Caco-2 (cell line): ENCODE measurements at regions not wholly inside any gene's neighbourhood (a gene's known extent, or its start where the extent isn't known, plus 50 kb on each side); places are given as distances from the start of the nearest gene placed in this dataset.
"Not testable (repeated sequence)": the region's sequence is repeated elsewhere in the genome, so short reads cannot be mapped to it uniquely, and the experiment has no call there.

ENCODE experiments used
- BruUV-seq: library from RNA; stranded (reverse); fragments of 400-500 nt; replicated peaks from 2 replicates; lab custom pipeline; 2021; lab: Mats Ljungman, UMichigan
- CTCF ChIA-PET: fragments of 300-600 bp; sonication (Branson Sonifier 250); formaldehyde crosslinking; loops from one replicate; lab custom pipeline; 2022; ENCODE audit warnings: antibody characterized with exemption; lab: Charles Lee
- POLR2A ChIA-PET: fragments of 300-600 bp; sonication (Branson Sonifier 250); formaldehyde crosslinking; loops from one replicate; lab custom pipeline; 2022; ENCODE audit warnings: antibody characterized with exemption; lab: Charles Lee
- DNase-seq, 2 experiments: peaks; one replicate each; pipeline versions ENCODE4 v3.0.0 to v3.0.0-alpha.2; 2020 to 2022
- H3K27me3 ChIP-seq: replicated peaks from 2 replicates; pipeline ENCODE4 v1.6.0; 2011; ENCODE audit warnings: low read length; ENCODE audit not compliant: control insufficient read depth, insufficient read depth
- H3K36me3 ChIP-seq: 2 replicates; pipeline ENCODE4 v1.5.1; 2011; ENCODE audit warnings: low read length; ENCODE audit not compliant: control insufficient read depth, insufficient read depth
- H3K4me1 ChIP-seq: fragments of 250-450 bp; sonication (Bioruptor Pico); 2 replicates; pipeline ENCODE4 v1.5.1; 2020; ENCODE audit warnings: mild to moderate bottlenecking
- H3K4me3 ChIP-seq: 2 replicates; pipeline ENCODE4 v1.5.1; 2011; ENCODE audit warnings: low read depth, mild to moderate bottlenecking, control low read depth, low read length
- H3K9me3 ChIP-seq: fragments of 250-450 bp; sonication (Bioruptor Pico); 2 replicates; pipeline ENCODE4 v1.5.1; 2020; ENCODE audit warnings: mild to moderate bottlenecking, moderate library complexity
- H3K27ac Mint-ChIP-seq: one replicate; pipeline ENCODE4 v1.8.0; 2022; ENCODE audit warnings: mixed read lengths; ENCODE audit not compliant: unreplicated experiment
- H3K27me3 Mint-ChIP-seq: one replicate; pipeline ENCODE4 v1.8.0; 2022; ENCODE audit warnings: mixed read lengths; ENCODE audit not compliant: insufficient read depth, unreplicated experiment
- H3K36me3 Mint-ChIP-seq: one replicate; pipeline ENCODE4 v1.8.0; 2022; ENCODE audit warnings: mild to moderate bottlenecking, mixed read lengths; ENCODE audit not compliant: insufficient read depth, unreplicated experiment
- H3K4me1 Mint-ChIP-seq: one replicate; pipeline ENCODE4 v1.8.0; 2022; ENCODE audit warnings: low read depth, mixed read lengths; ENCODE audit not compliant: unreplicated experiment
- H3K4me3 Mint-ChIP-seq: one replicate; pipeline ENCODE4 v1.8.0; 2022; ENCODE audit warnings: mild to moderate bottlenecking, moderate library complexity, mixed read lengths; ENCODE audit not compliant: unreplicated experiment
- H3K9me3 Mint-ChIP-seq: one replicate; pipeline ENCODE4 v1.8.0; 2022; ENCODE audit warnings: mixed read lengths; ENCODE audit not compliant: unreplicated experiment
- intact Hi-C: fragments of 100-400 bp; cut with micrococcal nuclease; formaldehyde crosslinking; loops from one replicate; pipeline ENCODE4 v1.10.0; 2022; ENCODE audit not compliant: unreplicated experiment

DNA sequence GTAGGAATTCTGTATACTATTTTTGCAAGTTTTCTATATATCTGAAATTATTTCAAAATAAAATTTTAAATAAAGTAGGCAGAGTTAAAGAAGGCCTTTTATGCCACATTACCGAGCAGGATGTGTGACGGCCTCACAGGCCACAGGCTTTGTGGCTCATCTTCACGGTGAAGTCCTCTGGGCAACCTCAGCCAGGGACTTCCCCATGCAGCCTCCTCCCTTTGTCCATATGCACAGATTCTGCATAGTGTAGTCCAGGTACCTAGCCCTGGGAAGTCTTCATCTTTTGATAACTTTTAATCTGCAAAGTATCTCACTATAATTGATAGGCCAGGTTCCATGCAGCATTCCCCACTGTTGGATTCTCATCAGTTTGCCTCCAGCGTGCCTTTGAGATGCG lies 62.8 kb downstream of the ARHGAP11B start:
- POLR2A ChIA-PET, BruUV-seq, H3K9me3 Mint-ChIP-seq, H3K4me1 ChIP-seq, H3K4me3 ChIP-seq, DNase-seq, H3K9me3 ChIP-seq, H3K27ac Mint-ChIP-seq, H3K4me3 Mint-ChIP-seq, H3K4me1 Mint-ChIP-seq, H3K36me3 ChIP-seq, CTCF ChIA-PET, intact Hi-C loops, H3K27me3 ChIP-seq, H3K27me3 Mint-ChIP-seq: not testable (repeated sequence)
- peaks cover 12% of the 10 kb centered on the region for H3K36me3 Mint-ChIP-seq

DNA sequence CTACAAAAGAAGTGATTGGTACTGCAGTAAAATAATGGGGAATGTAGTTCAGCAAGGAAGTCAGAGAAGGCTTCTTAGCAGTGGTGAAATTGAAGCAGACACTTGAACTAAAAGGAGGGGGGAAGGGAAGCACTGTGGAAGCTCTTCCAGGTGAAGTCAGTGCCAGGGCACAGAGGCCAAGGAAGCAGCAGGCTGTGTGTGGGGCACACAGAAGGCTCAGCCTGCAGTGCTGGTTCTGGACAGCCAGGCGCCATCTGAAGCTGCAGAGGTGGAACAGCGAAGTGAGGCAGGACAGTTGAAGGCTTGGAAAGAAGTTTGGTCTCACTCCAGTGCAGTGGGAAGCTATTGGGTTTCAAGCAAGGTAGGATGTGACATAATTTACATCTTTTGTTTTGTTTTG lies 64.2 kb downstream of the ARHGAP11B start:
- H3K27ac Mint-ChIP-seq, H3K4me1 Mint-ChIP-seq, H3K4me3 Mint-ChIP-seq, H3K9me3 Mint-ChIP-seq, H3K36me3 ChIP-seq, H3K9me3 ChIP-seq, H3K4me1 ChIP-seq, POLR2A ChIA-PET, BruUV-seq, intact Hi-C loops, H3K4me3 ChIP-seq, CTCF ChIA-PET, DNase-seq, H3K27me3 ChIP-seq, H3K27me3 Mint-ChIP-seq: not testable (repeated sequence)
- H3K36me3 Mint-ChIP-seq = peaks cover 12% of the 10 kb centered on the region

DNA sequence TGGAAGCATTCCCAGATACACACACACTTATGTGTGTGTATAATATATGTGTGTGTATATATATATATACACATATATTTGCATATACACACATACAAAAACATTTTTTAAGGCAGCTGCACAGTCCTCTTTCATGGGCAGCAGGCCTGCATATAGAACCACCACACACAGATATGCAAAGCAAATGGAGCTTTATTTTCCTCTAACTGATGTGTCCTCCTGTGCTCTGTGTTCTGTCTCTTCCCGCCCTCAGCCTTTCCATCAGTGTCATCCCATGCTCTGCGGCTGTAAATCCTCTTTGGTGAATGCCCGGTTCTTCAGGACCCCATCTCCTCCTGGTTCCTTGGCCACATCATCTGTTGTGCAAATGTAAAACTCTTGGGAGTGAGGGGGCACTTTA lies 69.9 kb downstream of the ARHGAP11B start:
- intact Hi-C loops, H3K9me3 ChIP-seq, CTCF ChIA-PET, H3K27me3 Mint-ChIP-seq, H3K36me3 Mint-ChIP-seq, BruUV-seq, POLR2A ChIA-PET, H3K9me3 Mint-ChIP-seq, H3K4me1 Mint-ChIP-seq, H3K4me1 ChIP-seq, H3K4me3 Mint-ChIP-seq, DNase-seq, H3K4me3 ChIP-seq, H3K27ac Mint-ChIP-seq, H3K36me3 ChIP-seq, H3K27me3 ChIP-seq: not testable (repeated sequence)

DNA sequence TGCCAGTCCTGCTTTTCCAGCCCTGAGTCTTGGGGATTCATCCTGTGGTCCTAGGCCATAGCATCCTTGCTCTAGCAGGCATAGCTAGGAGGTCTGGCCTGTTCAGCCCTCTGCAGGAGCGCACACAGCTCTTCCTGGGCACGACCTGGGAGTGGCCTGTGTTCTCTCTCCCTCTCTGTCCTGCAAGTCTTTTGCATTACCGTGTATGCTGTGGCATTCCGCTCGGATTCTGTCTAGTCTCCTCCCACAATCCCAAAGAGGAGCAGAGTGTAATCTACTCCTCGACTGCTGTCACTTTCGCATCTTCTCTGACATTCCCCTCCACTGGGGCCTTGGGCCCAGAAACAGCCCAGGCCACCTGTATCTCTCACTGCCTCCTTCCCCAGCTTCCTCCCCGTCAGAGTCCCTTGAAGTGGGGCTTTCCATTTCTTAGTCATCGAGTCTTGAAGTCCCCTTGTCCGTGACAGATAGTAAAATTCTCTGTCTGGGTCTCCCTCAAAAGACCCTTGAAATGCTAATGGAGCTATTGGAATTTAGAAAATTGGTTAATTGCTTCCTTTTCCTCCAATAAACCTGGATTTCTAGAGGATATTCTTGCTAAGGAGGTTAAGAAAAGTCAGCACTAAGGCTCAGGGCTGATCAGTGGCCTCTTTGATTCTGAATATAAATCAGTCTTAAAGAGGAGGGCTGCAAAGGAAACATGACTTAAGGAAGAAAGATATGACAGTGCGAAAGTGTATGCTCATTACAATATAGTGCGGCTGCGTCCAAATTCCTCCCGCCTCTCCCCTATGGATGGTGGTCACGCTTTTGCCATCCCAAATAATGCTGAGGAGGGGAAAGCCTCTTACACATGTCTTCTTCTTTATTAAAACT lies 70.7 kb downstream of the ARHGAP11B start:
- H3K27ac Mint-ChIP-seq, H3K27me3 Mint-ChIP-seq, H3K27me3 ChIP-seq, H3K4me3 ChIP-seq, H3K36me3 Mint-ChIP-seq, POLR2A ChIA-PET, H3K9me3 ChIP-seq, H3K36me3 ChIP-seq, H3K9me3 Mint-ChIP-seq, CTCF ChIA-PET, DNase-seq, BruUV-seq, H3K4me1 Mint-ChIP-seq, H3K4me3 Mint-ChIP-seq, H3K4me1 ChIP-seq, intact Hi-C loops: not testable (repeated sequence)

DNA sequence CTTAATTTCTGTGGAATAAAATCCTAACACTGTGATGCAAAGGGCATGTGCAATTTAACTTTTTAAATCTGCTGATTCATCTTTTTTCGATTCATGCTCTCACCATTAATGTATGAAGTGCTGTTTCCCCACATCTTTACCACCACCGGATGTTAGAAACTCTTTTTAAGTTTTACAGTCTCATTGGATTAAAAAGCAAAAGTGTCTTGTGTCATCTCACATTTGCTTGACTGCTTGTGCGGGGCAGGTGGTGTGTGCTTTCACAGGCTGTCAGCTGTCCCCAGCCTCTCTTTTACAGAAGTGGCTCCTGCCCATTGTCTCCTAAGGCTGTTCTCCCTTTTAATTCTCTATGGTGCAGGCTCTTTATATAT lies 71.4 kb downstream of the ARHGAP11B start:
- H3K27ac Mint-ChIP-seq, CTCF ChIA-PET, H3K36me3 Mint-ChIP-seq, H3K36me3 ChIP-seq, DNase-seq, H3K4me1 Mint-ChIP-seq, intact Hi-C loops, H3K27me3 Mint-ChIP-seq, H3K4me3 Mint-ChIP-seq, POLR2A ChIA-PET, H3K27me3 ChIP-seq, BruUV-seq, H3K4me3 ChIP-seq, H3K9me3 ChIP-seq, H3K4me1 ChIP-seq, H3K9me3 Mint-ChIP-seq: not testable (repeated sequence)

DNA sequence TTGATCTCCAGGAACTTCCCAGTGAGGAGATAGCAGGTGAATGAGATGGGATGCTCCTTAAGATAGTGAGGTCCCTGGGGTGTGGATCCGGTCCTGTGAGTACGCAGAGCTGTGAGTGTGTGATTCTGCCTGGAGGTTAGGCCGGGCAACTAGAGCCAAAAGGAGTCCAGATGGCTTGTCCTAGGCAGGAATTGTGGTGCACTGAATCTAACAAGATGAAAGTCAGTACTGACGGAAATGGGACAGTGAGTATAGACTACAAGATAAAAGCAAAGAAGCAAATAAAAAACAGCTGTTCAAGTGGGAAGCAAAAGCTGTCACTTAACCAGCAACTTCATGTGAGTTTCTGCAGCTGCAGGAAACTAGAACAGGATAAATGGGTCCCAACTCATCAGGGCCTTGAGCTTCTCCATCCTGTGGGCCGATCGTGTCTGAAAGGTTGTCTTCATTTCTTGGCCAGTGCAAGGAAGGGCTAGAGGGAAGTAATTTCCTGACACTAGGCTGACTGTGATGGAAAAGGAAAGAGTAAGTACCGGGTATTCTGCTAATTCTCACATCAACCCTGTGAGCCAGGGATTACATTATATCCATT lies 74.2 kb downstream of the ARHGAP11B start:
- H3K27me3 Mint-ChIP-seq, intact Hi-C loops, H3K36me3 ChIP-seq, H3K9me3 Mint-ChIP-seq, H3K4me1 Mint-ChIP-seq, BruUV-seq, DNase-seq, POLR2A ChIA-PET, H3K36me3 Mint-ChIP-seq, CTCF ChIA-PET, H3K27me3 ChIP-seq, H3K4me3 ChIP-seq, H3K27ac Mint-ChIP-seq, H3K4me1 ChIP-seq, H3K4me3 Mint-ChIP-seq, H3K9me3 ChIP-seq: not testable (repeated sequence)
